ENCODE measurements at regions not wholly inside any gene's neighbourhood (a gene's known extent, or its start where the extent isn't known, plus 50 kb on each side); places are given as distances from the start of the nearest gene placed in this dataset.

GRCh38 chr1:91173346-91173890 is 151.6 kb upstream of the ZNF644 start:
- no peak for ATAC-seq (ENCODE audit: low read depth)
- no peak overlapping the region for H3K27ac ChIP-seq (ENCODE audit: poor library complexity, severe bottlenecking)
- no peaks in the 10 kb centered on the region for H3K36me3 ChIP-seq (ENCODE audit: low read depth)
- no peak overlapping the region for H3K4me3 ChIP-seq (ENCODE audit: severe bottlenecking)
- H3K9me3 ChIP-seq (ENCODE audit: severe bottlenecking) = no peaks in the 10 kb centered on the region
- no peaks in the 10 kb centered on the region for H3K4me1 ChIP-seq (ENCODE audit: insufficient read depth, poor library complexity, severe bottlenecking)
- TF ChIP-seq CTCF (IDR thresholded peaks at IDR 0.05; ENCODE audit: poor library complexity, severe bottlenecking) = no peak
- peaks cover 5% of the 10 kb centered on the region for H3K27me3 ChIP-seq (ENCODE audit: insufficient read depth, poor library complexity, severe bottlenecking)
- no peak for DNase-seq (ENCODE audit: low spot score)

GRCh38 chr1:91172541-91172940 is 150.7 kb upstream of the ZNF644 start:
- Histone ChIP-seq H3K9me3 (ENCODE audit: severe bottlenecking) (no peaks in the 10 kb centered on the region), H3K36me3 (ENCODE audit: low read depth) (no peaks in the 10 kb centered on the region), H3K4me1 (ENCODE audit: insufficient read depth, poor library complexity, severe bottlenecking) (no peaks in the 10 kb centered on the region), H3K27me3 (ENCODE audit: insufficient read depth, poor library complexity, severe bottlenecking) (peaks cover 5% of the 10 kb centered on the region), H3K4me3 (ENCODE audit: severe bottlenecking) (no peak overlapping the region), H3K27ac (ENCODE audit: poor library complexity, severe bottlenecking) (no peak overlapping the region)
- TF ChIP-seq CTCF (IDR thresholded peaks at IDR 0.05; ENCODE audit: poor library complexity, severe bottlenecking) = no peak
- no peak for ATAC-seq (ENCODE audit: low read depth)
- DNase-seq (ENCODE audit: low spot score) = no peak

GRCh38 chr1:91171898-91172297 is 150.1 kb upstream of the ZNF644 start:
- ATAC-seq (ENCODE audit: low read depth) = no peak
- H3K9me3 ChIP-seq (ENCODE audit: severe bottlenecking) = no peaks in the 10 kb centered on the region
- H3K4me3 ChIP-seq (ENCODE audit: severe bottlenecking) = no peak overlapping the region
- no peaks in the 10 kb centered on the region for H3K4me1 ChIP-seq (ENCODE audit: insufficient read depth, poor library complexity, severe bottlenecking)
- H3K27ac ChIP-seq (ENCODE audit: poor library complexity, severe bottlenecking) = no peak overlapping the region
- H3K36me3 ChIP-seq (ENCODE audit: low read depth) = no peaks in the 10 kb centered on the region
- no peak for TF ChIP-seq CTCF (IDR thresholded peaks at IDR 0.05; ENCODE audit: poor library complexity, severe bottlenecking)
- no peak for DNase-seq (ENCODE audit: low spot score)
- peaks cover 5% of the 10 kb centered on the region for H3K27me3 ChIP-seq (ENCODE audit: insufficient read depth, poor library complexity, severe bottlenecking)

GRCh38 chr1:91170571-91170970 is 148.7 kb upstream of the ZNF644 start:
- no peak for TF ChIP-seq CTCF (IDR thresholded peaks at IDR 0.05; ENCODE audit: poor library complexity, severe bottlenecking)
- Histone ChIP-seq H3K27ac (ENCODE audit: poor library complexity, severe bottlenecking) (no peak overlapping the region), H3K36me3 (ENCODE audit: low read depth) (no peaks in the 10 kb centered on the region), H3K9me3 (ENCODE audit: severe bottlenecking) (no peaks in the 10 kb centered on the region), H3K4me3 (ENCODE audit: severe bottlenecking) (no peak overlapping the region), H3K4me1 (ENCODE audit: insufficient read depth, poor library complexity, severe bottlenecking) (no peaks in the 10 kb centered on the region), H3K27me3 (ENCODE audit: insufficient read depth, poor library complexity, severe bottlenecking) (peaks cover 5% of the 10 kb centered on the region)
- DNase-seq (ENCODE audit: low spot score) = no peak
- no peak for ATAC-seq (ENCODE audit: low read depth)

- no peaks in the 10 kb centered on the region for H3K36me3 ChIP-seq (ENCODE audit: low read depth)
- no peak overlapping the region for H3K27ac ChIP-seq (ENCODE audit: poor library complexity, severe bottlenecking)
- H3K4me1 ChIP-seq (ENCODE audit: insufficient read depth, poor library complexity, severe bottlenecking) = no peaks in the 10 kb centered on the region
- peak; percentile 74 for TF ChIP-seq CTCF (IDR thresholded peaks at IDR 0.05; ENCODE audit: poor library complexity, severe bottlenecking)
- no peaks in the 10 kb centered on the region for H3K9me3 ChIP-seq (ENCODE audit: severe bottlenecking)
- no peaks in the 10 kb centered on the region for H3K27me3 ChIP-seq (ENCODE audit: insufficient read depth, poor library complexity, severe bottlenecking)
- ATAC-seq (ENCODE audit: low read depth) (peak; percentile 74; the same call in 2 of the 3 replicates), DNase-seq (ENCODE audit: low spot score) (no peak)
- H3K4me3 ChIP-seq (ENCODE audit: severe bottlenecking) = no peak overlapping the region
These were observed 144.4 kb upstream of the ZNF644 start for GRCh38 chr1:91166106-91166712.

Data from RWPE2 (cell line).